Endothelial cell of umbilical vein (primary cell): ENCODE measurements at regions not wholly inside any gene's neighbourhood (a gene's known extent, or its start where the extent isn't known, plus 50 kb on each side); places are given as distances from the start of the nearest gene placed in this dataset.

Source experiments
- BruUV-seq: library from RNA; stranded (reverse); fragments of 400-500 nt; replicated peaks from 2 replicates; lab custom pipeline; 2021; lab: Mats Ljungman, UMichigan
- CTCF ChIA-PET: fragments of 300-600, 350-600 bp; sonication (Branson Sonifier 250); formaldehyde crosslinking; loops from one replicate; lab custom pipeline; 2021; ENCODE audit warnings: antibody characterized with exemption, inconsistent platforms; lab: Charles Lee
- POLR2A ChIA-PET: fragments of 300-600, 350-600 bp; sonication (Branson Sonifier 250); formaldehyde crosslinking; loops from one replicate; lab custom pipeline; 2021; ENCODE audit warnings: antibody characterized with exemption, inconsistent platforms; lab: Charles Lee
- DNase-seq: peaks from one replicate; pipeline ENCODE4 v3.0.0-alpha.2; 2011; ENCODE audit warnings: low read depth, low spot score
- FAIRE-seq: peaks from 2 replicates; lab custom pipeline; 2011; peaks lifted over from hg19 to GRCh38; lab: Jason Lieb, UNC
- H2AFZ ChIP-seq: 2 replicates; pipeline ENCODE4 v1.6.0; 2012; ENCODE audit warnings: low read depth, low read length, control low read depth, inconsistent platforms
- H3K27ac ChIP-seq: 2 replicates; pipeline ENCODE4 v1.5.1; 2011; ENCODE audit warnings: low read depth, mild to moderate bottlenecking, control low read depth, low read length, moderate library complexity; ENCODE audit not compliant: insufficient read depth
- H3K27me3 ChIP-seq, 2 experiments: 2 replicates each; pipeline versions ENCODE4 v1.6.0 to v1.6.1; 2011; ENCODE audit warnings: low read length in 2 of 2, mixed read lengths in 1 of 2; ENCODE audit not compliant: control insufficient read depth in 2 of 2, insufficient read depth in 2 of 2
- H3K36me3 ChIP-seq, 2 experiments: 2 replicates in 1 of 2; 3 replicates in 1 of 2; pipeline ENCODE4 v1.5.1; 2011; ENCODE audit warnings: low read length in 2 of 2, mild to moderate bottlenecking in 1 of 2, moderate library complexity in 1 of 2; ENCODE audit not compliant: control insufficient read depth in 2 of 2, insufficient read depth in 2 of 2; ENCODE audit errors: extremely low read depth in 1 of 2
- H3K4me1 ChIP-seq: 3 replicates; pipeline ENCODE4 v1.5.1; 2011; ENCODE audit warnings: mild to moderate bottlenecking, low read length; ENCODE audit not compliant: control insufficient read depth, insufficient read depth; ENCODE audit errors: extremely low read depth
- H3K4me2 ChIP-seq: 2 replicates; pipeline ENCODE4 v1.6.1; 2011; ENCODE audit warnings: low read length, control low read depth, mixed read lengths; ENCODE audit not compliant: insufficient read depth
- H3K4me3 ChIP-seq, 3 experiments: fragments of 200-600 bp in 1 of 3; sonication (generic), shearing (Covaris generic) in 1 of 3; replicated peaks in 1 of 3; 2 replicates each; pipeline ENCODE4 v1.5.1; 2011 to 2016; ENCODE audit warnings: control low read depth in 3 of 3, low read length in 3 of 3, mild to moderate bottlenecking in 2 of 3, inconsistent platforms in 1 of 3, low read depth in 1 of 3, moderate library complexity in 1 of 3; ENCODE audit not compliant: insufficient read depth in 1 of 3
- H3K79me2 ChIP-seq: 2 replicates; pipeline ENCODE4 v1.6.0; 2012; ENCODE audit warnings: low read length, inconsistent platforms; ENCODE audit not compliant: control insufficient read depth, insufficient read depth
- H3K9ac ChIP-seq: replicated peaks from 2 replicates; pipeline ENCODE3; 2011; ENCODE audit warnings: low read length, control low read depth; ENCODE audit not compliant: insufficient read depth; ENCODE audit errors: extremely low read depth
- H3K9me1 ChIP-seq: replicated peaks from 3 replicates; pipeline ENCODE4 v1.6.0; 2011; ENCODE audit warnings: mild to moderate bottlenecking, low read length; ENCODE audit not compliant: control insufficient read depth, insufficient read depth; ENCODE audit errors: extremely low read depth
- H3K9me3 ChIP-seq: replicated peaks from 2 replicates; pipeline ENCODE4 v1.5.1; 2012; ENCODE audit warnings: low read length, inconsistent platforms; ENCODE audit not compliant: control insufficient read depth, insufficient read depth
- H4K20me1 ChIP-seq: replicated peaks from 2 replicates; pipeline ENCODE3; 2011; ENCODE audit warnings: mild to moderate bottlenecking, low read length; ENCODE audit not compliant: control insufficient read depth, insufficient read depth; ENCODE audit errors: extremely low read depth
- EZH2 ChIP-seq: IDR thresholded peaks from 2 replicates; pipeline ENCODE4 v1.6.1; 2012; ENCODE audit warnings: borderline replicate concordance, low read depth, mild to moderate bottlenecking, moderate library complexity, low read length, inconsistent platforms; ENCODE audit not compliant: severe bottlenecking
- FOS ChIP-seq: IDR thresholded peaks from 2 replicates; pipeline ENCODE4 v1.6.1; 2011; ENCODE audit warnings: mild to moderate bottlenecking, low read length, moderate library complexity, borderline replicate concordance; ENCODE audit not compliant: insufficient read depth
- GATA2 ChIP-seq: IDR thresholded peaks from 2 replicates; pipeline ENCODE4 v1.7.0; 2011; ENCODE audit warnings: low read depth, mild to moderate bottlenecking, moderate library complexity, mixed read lengths, low read length; ENCODE audit not compliant: insufficient read length, insufficient read depth
- JUN ChIP-seq: IDR thresholded peaks from 2 replicates; pipeline ENCODE4 v1.6.1; 2011; ENCODE audit warnings: borderline replicate concordance, low read depth; ENCODE audit not compliant: insufficient read length, insufficient read depth
- MYC ChIP-seq: IDR thresholded peaks from one replicate; pipeline ENCODE4 v1.6.1; 2011; ENCODE audit warnings: mild to moderate bottlenecking, low read depth, low read length
- POLR2A ChIP-seq: IDR thresholded peaks from 2 replicates; pipeline ENCODE4 v1.6.1; 2012; ENCODE audit warnings: low read depth, mild to moderate bottlenecking, control low read depth, low read length
- POLR2AphosphoS5 ChIP-seq: IDR thresholded peaks from 2 replicates; pipeline ENCODE4 v1.6.1; 2012; ENCODE audit warnings: low read depth, mild to moderate bottlenecking, control low read depth, low read length, moderate library complexity; ENCODE audit not compliant: insufficient read depth
- dilution Hi-C: fragments of 300-500 bp; cut with MboI; formaldehyde crosslinking; loops from one replicate; pipeline ENCODE4 v1.15.0; 2019; ENCODE audit warnings: low sequenced_read_pairs; ENCODE audit not compliant: extremely low pct_ligation_motif_present
- intact Hi-C: fragments of 100-400 bp; cut with micrococcal nuclease; formaldehyde crosslinking; loops from one replicate; pipeline ENCODE4 v1.10.0; 2022
- TF ChIP-seq, protein P1 (sequence below): IDR thresholded peaks from 2 replicates; pipeline ENCODE4 v1.6.1; 2011; ENCODE audit not compliant: insufficient read depth, insufficient read length
- TF ChIP-seq, protein P2 (sequence below), 2 donors: IDR thresholded peaks; 1 replicate in 1 of 2; 2 replicates in 1 of 2; pipeline ENCODE4 v1.5.1; 2011; ENCODE audit warnings: low read length in 2 of 2, mild to moderate bottlenecking in 2 of 2, moderate library complexity in 2 of 2, control low read depth in 1 of 2, inconsistent platforms in 1 of 2, low read depth in 1 of 2; ENCODE audit not compliant: insufficient read depth in 1 of 2; ENCODE audit errors: extremely low read depth in 1 of 2

DNA sequence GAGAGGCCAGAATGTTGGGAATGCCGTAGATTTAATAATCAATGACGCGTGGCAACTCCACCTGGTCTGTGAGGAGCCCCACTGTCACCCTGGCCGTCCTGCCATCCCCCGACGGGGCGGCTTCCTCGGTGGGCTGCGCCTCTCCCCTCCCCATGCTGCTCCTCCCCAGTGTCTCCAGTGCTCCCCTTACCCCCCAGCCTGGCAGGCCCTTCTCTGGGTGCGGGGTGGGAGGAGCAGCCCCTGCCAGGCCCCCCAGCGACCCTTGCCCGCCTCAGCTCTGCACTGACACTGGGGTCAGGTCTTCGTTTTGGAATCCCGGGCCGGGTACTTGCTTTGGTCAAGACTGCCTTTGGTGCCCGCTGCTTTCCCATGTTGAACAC lies 82.3 kb upstream of the FRMD1 start:
- H3K9me1 ChIP-seq: no peaks in the 10 kb centered on the region
- no peak for DNase-seq
- no peaks in the 10 kb centered on the region for H3K79me2 ChIP-seq
- H3K4me1 ChIP-seq: no peaks in the 10 kb centered on the region
- FAIRE-seq: no peak
- no peaks in the 10 kb centered on the region for H3K36me3 ChIP-seq
- H3K27me3 ChIP-seq: no peaks in the 10 kb centered on the region
- H3K4me2 ChIP-seq: no peak overlapping the region
- H3K27ac ChIP-seq: no peak overlapping the region
- dilution Hi-C loops: no loop called here
- POLR2A ChIA-PET: no interaction called here
- H3K9ac ChIP-seq: no peak overlapping the region
- H3K4me3 ChIP-seq: no peak overlapping the region
- TF ChIP-seq POLR2A (no peak), GATA2 (no peak), MYC (no peak), JUN (no peak), FOS (no peak), EZH2 (no peak), POLR2AphosphoS5 (no peak)
- TF ChIP-seq, protein P1, sequence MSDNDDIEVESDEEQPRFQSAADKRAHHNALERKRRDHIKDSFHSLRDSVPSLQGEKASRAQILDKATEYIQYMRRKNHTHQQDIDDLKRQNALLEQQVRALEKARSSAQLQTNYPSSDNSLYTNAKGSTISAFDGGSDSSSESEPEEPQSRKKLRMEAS: no peak
- TF ChIP-seq, protein P2, sequence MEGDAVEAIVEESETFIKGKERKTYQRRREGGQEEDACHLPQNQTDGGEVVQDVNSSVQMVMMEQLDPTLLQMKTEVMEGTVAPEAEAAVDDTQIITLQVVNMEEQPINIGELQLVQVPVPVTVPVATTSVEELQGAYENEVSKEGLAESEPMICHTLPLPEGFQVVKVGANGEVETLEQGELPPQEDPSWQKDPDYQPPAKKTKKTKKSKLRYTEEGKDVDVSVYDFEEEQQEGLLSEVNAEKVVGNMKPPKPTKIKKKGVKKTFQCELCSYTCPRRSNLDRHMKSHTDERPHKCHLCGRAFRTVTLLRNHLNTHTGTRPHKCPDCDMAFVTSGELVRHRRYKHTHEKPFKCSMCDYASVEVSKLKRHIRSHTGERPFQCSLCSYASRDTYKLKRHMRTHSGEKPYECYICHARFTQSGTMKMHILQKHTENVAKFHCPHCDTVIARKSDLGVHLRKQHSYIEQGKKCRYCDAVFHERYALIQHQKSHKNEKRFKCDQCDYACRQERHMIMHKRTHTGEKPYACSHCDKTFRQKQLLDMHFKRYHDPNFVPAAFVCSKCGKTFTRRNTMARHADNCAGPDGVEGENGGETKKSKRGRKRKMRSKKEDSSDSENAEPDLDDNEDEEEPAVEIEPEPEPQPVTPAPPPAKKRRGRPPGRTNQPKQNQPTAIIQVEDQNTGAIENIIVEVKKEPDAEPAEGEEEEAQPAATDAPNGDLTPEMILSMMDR (IDR thresholded peaks at IDR 0.05; ENCODE audit: extremely low read depth in 1 of 2, insufficient read depth in 1 of 2, low read depth in 1 of 2, low read length in 2 of 2): no peak
- no TSS peak for BruUV-seq
- intact Hi-C loops: no loop called here
- H2AFZ ChIP-seq: no peak overlapping the region
- no peaks in the 10 kb centered on the region for H3K9me3 ChIP-seq
- no peaks in the 10 kb centered on the region for H4K20me1 ChIP-seq
- CTCF ChIA-PET: no interaction called here
